GM23248 (cell line): ENCODE measurements at regions not wholly inside any gene's neighbourhood (a gene's known extent, or its start where the extent isn't known, plus 50 kb on each side); places are given as distances from the start of the nearest gene placed in this dataset.
"Not testable (repeated sequence)": the region's sequence is repeated elsewhere in the genome, so short reads cannot be mapped to it uniquely, and the experiment has no call there.

Experiments
- DNase-seq: peaks from one replicate; pipeline ENCODE4 v3.0.0-alpha.2; 2015
- H2AFZ ChIP-seq: fragments of 200-600 bp; sonication (generic); 2 replicates; pipeline ENCODE4 v1.6.1; 2016; ENCODE audit warnings: antibody characterized with exemption
- H3F3A ChIP-seq: fragments of 200-600 bp; sonication (generic); 2 replicates; pipeline ENCODE4 v1.6.1; 2016; ENCODE audit warnings: mild to moderate bottlenecking, antibody characterized with exemption, mixed run types; ENCODE audit not compliant: insufficient read depth
- H3K27ac ChIP-seq: fragments of 200-600 bp; sonication (generic); 2 replicates; pipeline ENCODE4 v1.5.1; 2016; ENCODE audit warnings: mild to moderate bottlenecking
- H3K27me3 ChIP-seq: fragments of 200-600 bp; sonication (generic); replicated peaks from 2 replicates; pipeline ENCODE4 v1.6.1; 2016; ENCODE audit warnings: mild to moderate bottlenecking; ENCODE audit not compliant: insufficient read depth
- H3K36me3 ChIP-seq: fragments of 200-600 bp; sonication (generic); 2 replicates; pipeline ENCODE4 v1.6.1; 2016; ENCODE audit warnings: low read depth, mild to moderate bottlenecking
- H3K4me1 ChIP-seq: fragments of 200-600 bp; sonication (generic); 2 replicates; pipeline ENCODE4 v1.6.1; 2016; ENCODE audit warnings: mild to moderate bottlenecking; ENCODE audit not compliant: insufficient read depth
- H3K4me2 ChIP-seq: fragments of 200-600 bp; sonication (generic); one replicate; pipeline ENCODE4 v1.6.1; 2016; ENCODE audit warnings: mild to moderate bottlenecking; ENCODE audit not compliant: unreplicated experiment
- H3K4me3 ChIP-seq: fragments of 200-600 bp; sonication (generic); 2 replicates; pipeline ENCODE4 v1.5.1; 2016; ENCODE audit warnings: mild to moderate bottlenecking
- H3K79me2 ChIP-seq: fragments of 200-600 bp; sonication (generic); 2 replicates; pipeline ENCODE4 v1.6.1; 2016; ENCODE audit warnings: mild to moderate bottlenecking; ENCODE audit not compliant: insufficient read depth
- H3K9ac ChIP-seq: fragments of 200-600 bp; sonication (generic); 2 replicates; pipeline ENCODE4 v1.6.1; 2016; ENCODE audit warnings: mild to moderate bottlenecking
- H3K9me2 ChIP-seq: fragments of 200-600 bp; sonication (generic); 2 replicates; pipeline ENCODE4 v1.6.1; 2016; ENCODE audit warnings: mixed run types, mild to moderate bottlenecking, moderate library complexity; ENCODE audit not compliant: insufficient read depth
- H3K9me3 ChIP-seq: fragments of 200-600 bp; sonication (generic); one replicate; pipeline ENCODE4 v1.6.1; 2017; ENCODE audit warnings: low read depth
- H4K20me1 ChIP-seq: fragments of 200-600 bp; sonication (generic); 2 replicates; pipeline ENCODE4 v1.6.0; 2016; ENCODE audit not compliant: insufficient read depth
- EZH2 ChIP-seq: fragments of 200-600 bp; sonication (generic); IDR thresholded peaks from 2 replicates; pipeline ENCODE4 v1.6.1; 2018; ENCODE audit warnings: antibody characterized with exemption, mild to moderate bottlenecking; ENCODE audit not compliant: insufficient read depth, poor library complexity, severe bottlenecking
- EZH2phosphoT487 ChIP-seq: fragments of 200-600 bp; sonication (generic); IDR thresholded peaks from 2 replicates; pipeline ENCODE4 v1.6.1; 2018; ENCODE audit warnings: antibody characterized with exemption, moderate library complexity, mild to moderate bottlenecking, low read depth; ENCODE audit not compliant: insufficient read depth
- WGBS, 2 experiments: methylation state at CpG; one replicate each; pipeline ENCODE4 v1.1.6; 2015 to 2017; ENCODE audit warnings: low lambda C conversion rate in 2 of 2, low coverage in 1 of 2; ENCODE audit errors: missing lambda C conversion rate in 2 of 2; 5-methylcytosine and 5-hydroxymethylcytosine counted together
- in situ Hi-C: fragments of 300-500 bp; cut with MboI; formaldehyde crosslinking; loops from 2 replicates; pipeline ENCODE4 v1.15.0; 2020

DNA sequence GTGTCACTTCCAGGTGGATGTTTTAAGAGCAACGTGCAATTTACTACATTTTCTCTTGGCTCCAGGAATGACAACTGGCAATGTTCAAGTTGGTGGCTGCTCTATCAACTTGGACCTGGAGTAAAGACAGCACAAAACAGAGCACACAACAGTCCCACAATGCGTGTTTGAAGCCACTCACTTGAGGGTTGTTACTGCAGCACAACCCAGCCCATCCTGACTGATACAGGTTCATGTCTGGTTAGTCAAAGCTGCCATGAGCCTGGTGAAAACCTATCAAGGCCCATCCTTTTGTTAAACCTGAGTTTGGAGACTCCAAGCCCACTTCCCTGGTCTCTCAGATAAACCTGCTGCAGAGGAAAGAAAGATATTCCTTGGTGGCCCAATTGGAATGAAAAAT lies 81.1 kb upstream of the LARP1 start:
- H2AFZ ChIP-seq = no peak overlapping the region
- H3K9me2 ChIP-seq = no peaks in the 10 kb centered on the region
- no peaks in the 10 kb centered on the region for H3K27me3 ChIP-seq
- no peak for TF ChIP-seq EZH2phosphoT487
- TF ChIP-seq EZH2 = no peak
- no peak overlapping the region for H3K4me2 ChIP-seq
- H3K27ac ChIP-seq = no peak overlapping the region
- 79 to 80% methylated on average over 2 of the region's 2 CpGs for WGBS, 2 experiments
- no peaks in the 10 kb centered on the region for H3K36me3 ChIP-seq
- H3K4me3 ChIP-seq = no peak overlapping the region
- H3K9me3 ChIP-seq = no peaks in the 10 kb centered on the region
- no peaks in the 10 kb centered on the region for H3K79me2 ChIP-seq
- no peak for DNase-seq
- H3K9ac ChIP-seq = no peak overlapping the region
- no peaks in the 10 kb centered on the region for H3K4me1 ChIP-seq
- no peaks in the 10 kb centered on the region for H3F3A ChIP-seq
- in situ Hi-C loops = no loop called here
- no peaks in the 10 kb centered on the region for H4K20me1 ChIP-seq

- H3K9me2 ChIP-seq = no peaks in the 10 kb centered on the region
- no peaks in the 10 kb centered on the region for H3K9me3 ChIP-seq
- 66% methylated on average over 4 of the region's 4 CpGs for whole genome bisulfite sequencing, 2 experiments
- no peaks in the 10 kb centered on the region for H3F3A ChIP-seq
- no peak for TF ChIP-seq EZH2
- no peak for TF ChIP-seq EZH2phosphoT487
- H3K4me2 ChIP-seq = no peak overlapping the region
- in situ Hi-C loops = no loop called here
- no peak overlapping the region for H2AFZ ChIP-seq
- H3K79me2 ChIP-seq = no peaks in the 10 kb centered on the region
- no peak overlapping the region for H3K27ac ChIP-seq
- H3K4me1 ChIP-seq = no peaks in the 10 kb centered on the region
- no peaks in the 10 kb centered on the region for H3K27me3 ChIP-seq
- H3K9ac ChIP-seq = no peak overlapping the region
- H3K4me3 ChIP-seq = no peak overlapping the region
- no peaks in the 10 kb centered on the region for H4K20me1 ChIP-seq
- no peak for DNase-seq
- H3K36me3 ChIP-seq = no peaks in the 10 kb centered on the region
Measured at GRCh38 chr5:154673506-154673905, 81.7 kb upstream of the LARP1 start.

DNA sequence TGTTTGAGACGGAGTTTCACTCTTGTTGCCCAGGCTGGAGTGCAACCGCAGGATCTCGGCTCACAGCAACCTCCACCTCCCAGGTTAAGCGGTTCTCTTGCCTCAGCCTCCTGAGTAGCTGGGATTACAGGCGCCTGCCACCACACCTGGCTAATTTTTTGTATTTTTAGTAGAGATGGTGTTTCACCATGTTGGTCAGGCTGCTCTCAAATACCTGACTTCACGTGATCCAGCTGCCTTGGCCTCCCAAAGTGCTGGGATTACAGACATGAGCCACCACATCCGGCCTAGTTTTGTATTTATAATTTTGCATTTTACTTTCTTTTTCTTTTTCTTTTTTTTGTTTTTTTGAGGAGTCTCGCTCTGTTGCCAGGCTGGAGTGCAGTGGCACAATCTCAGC lies 85.3 kb upstream of the LARP1 start:
- DNase-seq, H3K36me3 ChIP-seq, H4K20me1 ChIP-seq, H3K9me2 ChIP-seq, H3K27ac ChIP-seq, H3F3A ChIP-seq, H3K4me1 ChIP-seq, H3K9me3 ChIP-seq, in situ Hi-C loops, H3K4me3 ChIP-seq, H3K9ac ChIP-seq, H3K79me2 ChIP-seq, H3K4me2 ChIP-seq, H3K27me3 ChIP-seq, H2AFZ ChIP-seq: not testable (repeated sequence)
- 91 to 92% methylated on average over 8 of the region's 8 CpGs for WGBS, 2 experiments

DNA sequence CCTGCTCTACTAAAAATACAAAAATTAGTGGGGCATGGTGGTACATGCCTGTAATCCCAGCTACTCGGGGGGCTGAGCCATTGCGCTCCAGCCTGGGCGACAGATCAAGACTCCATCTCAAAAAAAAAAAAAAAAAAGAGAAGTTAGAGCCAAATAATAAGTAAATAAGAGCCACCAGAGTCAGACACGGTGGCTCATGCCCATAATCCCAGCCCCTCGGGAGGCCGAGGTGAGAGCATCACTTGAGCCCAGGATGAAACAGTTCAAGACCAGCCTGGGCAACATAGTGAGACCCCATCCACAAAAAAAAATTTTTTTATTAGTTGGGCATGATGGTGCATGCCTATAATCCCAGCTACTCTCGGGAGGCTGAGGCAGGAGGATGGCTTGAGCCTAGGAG lies 85.8 kb upstream of the LARP1 start:
- in situ Hi-C loops = no loop called here
- H3K9me3 ChIP-seq = no peaks in the 10 kb centered on the region
- WGBS, 2 experiments = 78 to 83% methylated on average over 7 of the region's 7 CpGs

DNA sequence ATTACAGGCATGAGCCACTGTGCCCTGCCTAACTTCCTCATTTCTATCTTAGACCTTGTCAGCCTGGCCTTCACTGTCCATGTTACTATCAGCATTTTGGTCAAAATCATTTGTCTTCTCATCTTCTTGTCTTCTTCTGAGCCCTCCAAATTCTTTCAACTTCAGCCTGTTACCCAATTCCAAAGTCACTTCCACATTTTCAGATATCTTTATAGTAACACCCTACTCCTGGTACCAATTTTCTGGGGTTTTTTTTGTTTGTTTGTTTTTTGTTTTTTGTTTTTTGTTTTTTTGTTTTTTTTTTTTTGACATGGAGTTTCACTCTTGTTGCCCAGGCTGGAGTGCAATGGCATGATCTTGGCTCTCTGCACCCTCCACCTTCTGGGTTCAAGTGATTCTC lies 90.3 kb upstream of the LARP1 start:
- DNase-seq = no peak
- H3K79me2 ChIP-seq = no peaks in the 10 kb centered on the region
- H3K27ac ChIP-seq = no peak overlapping the region
- no peak overlapping the region for H2AFZ ChIP-seq
- no peaks in the 10 kb centered on the region for H3K27me3 ChIP-seq
- no peaks in the 10 kb centered on the region for H3F3A ChIP-seq
- TF ChIP-seq EZH2phosphoT487 (no peak), EZH2 (no peak)
- no peak overlapping the region for H3K9ac ChIP-seq
- no peaks in the 10 kb centered on the region for H3K36me3 ChIP-seq
- H3K4me3 ChIP-seq = no peak overlapping the region
- H4K20me1 ChIP-seq = no peaks in the 10 kb centered on the region
- H3K4me1 ChIP-seq = no peaks in the 10 kb centered on the region
- in situ Hi-C loops = no loop called here
- no peaks in the 10 kb centered on the region for H3K9me3 ChIP-seq
- H3K9me2 ChIP-seq = no peaks in the 10 kb centered on the region
- H3K4me2 ChIP-seq = no peak overlapping the region

More for the DNA sequence above, 85.8 kb upstream of the LARP1 start:
- no peak for TF ChIP-seq EZH2phosphoT487
- no peak for TF ChIP-seq EZH2
- DNase-seq = no peak
- Histone ChIP-seq H3K36me3 (no peaks in the 10 kb centered on the region), H3K9ac (no peak overlapping the region), H3K27me3 (no peaks in the 10 kb centered on the region), H3K9me2 (no peaks in the 10 kb centered on the region), H3K4me2 (no peak overlapping the region), H2AFZ (no peak overlapping the region), H3K79me2 (no peaks in the 10 kb centered on the region), H3K4me3 (no peak overlapping the region), H3K4me1 (no peaks in the 10 kb centered on the region), H3K27ac (no peak overlapping the region), H4K20me1 (no peaks in the 10 kb centered on the region), H3F3A (no peaks in the 10 kb centered on the region)
